ENCODE measurements at regions not wholly inside any gene's neighbourhood (a gene's known extent, or its start where the extent isn't known, plus 50 kb on each side); places are given as distances from the start of the nearest gene placed in this dataset.

GRCh38 chr1:229066591-229066990, 204.3 kb upstream of the RAB4A start:
- no peaks in the 10 kb centered on the region for H3K9me3 ChIP-seq
- no peak for DNase-seq
- H3K27ac ChIP-seq = no peak overlapping the region
- H3K36me3 ChIP-seq = no peaks in the 10 kb centered on the region
- TF ChIP-seq POLR2A (IDR thresholded peaks at IDR 0.05) (no peak), CTCF (IDR thresholded peaks at IDR 0.05) (no peak), POLR2AphosphoS5 (IDR thresholded peaks at IDR 0.05) (no peak), EP300 (IDR thresholded peaks at IDR 0.05) (no peak)
- WGBS, 2 donors = 65 to 77% methylated on average over 3 of the region's 3 CpGs
- H3K4me1 ChIP-seq = peaks cover 0 to 34% (median 27%) of the 10 kb centered on the region in 4 donors
- no peaks in the 10 kb centered on the region for H3K27me3 ChIP-seq
- intact Hi-C loops (cut with DNase I) = no loop called here
- H3K4me3 ChIP-seq = no peak overlapping the region

DNA sequence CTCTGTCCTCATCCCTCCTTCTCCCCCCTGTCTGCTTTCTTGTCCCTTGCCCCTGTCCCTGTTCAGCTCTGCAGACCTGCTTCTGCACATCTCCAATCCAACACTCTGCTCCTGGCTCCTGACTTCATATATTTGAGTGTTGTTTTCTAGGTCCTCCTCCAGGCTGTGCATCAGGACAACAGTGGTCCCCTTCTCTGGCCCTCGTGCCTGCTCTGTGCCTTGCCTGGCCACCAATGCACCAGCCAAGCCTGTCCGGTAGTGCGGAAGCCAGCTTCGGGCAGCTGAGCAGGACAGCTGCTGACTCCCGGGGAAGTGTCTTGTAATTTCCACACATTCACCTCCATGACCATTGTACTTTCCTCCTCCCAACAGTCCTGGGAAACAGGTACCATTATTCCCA, 203.4 kb upstream of the RAB4A start:
- H3K27me3 ChIP-seq = no peaks in the 10 kb centered on the region
- peak; percentile 58 for DNase-seq
- TF ChIP-seq POLR2A (IDR thresholded peaks at IDR 0.05) (no peak), EP300 (IDR thresholded peaks at IDR 0.05) (no peak), POLR2AphosphoS5 (IDR thresholded peaks at IDR 0.05) (no peak), CTCF (IDR thresholded peaks at IDR 0.05) (no peak)
- H3K9me3 ChIP-seq = no peaks in the 10 kb centered on the region
- peaks cover 0 to 24% (median 22%) of the 10 kb centered on the region in 4 donors for H3K4me1 ChIP-seq
- H3K36me3 ChIP-seq = no peaks in the 10 kb centered on the region
- H3K4me3 ChIP-seq = no peak overlapping the region
- intact Hi-C loops (cut with DNase I) = no loop called here
- no peak overlapping the region for H3K27ac ChIP-seq
- WGBS, 2 donors = 89 to 91% methylated on average over 5 of the region's 5 CpGs

- Histone ChIP-seq H3K4me3 (no peak overlapping the region), H3K9me3 (no peaks in the 10 kb centered on the region), H3K4me1 (peaks cover 0 to 22% (median 19%) of the 10 kb centered on the region in 4 donors), H3K27ac (peak overlapping the region in 3 of 4 donors; percentile 20 to 51 (median 41)), H3K36me3 (no peaks in the 10 kb centered on the region), H3K27me3 (no peaks in the 10 kb centered on the region)
- DNase-seq = peak; percentile 70
- TF ChIP-seq POLR2AphosphoS5 (IDR thresholded peaks at IDR 0.05) (peak in 2 of 4 donors; percentile 12 to 20), CTCF (IDR thresholded peaks at IDR 0.05) (no peak)
- WGBS, 2 donors = 36 to 70% methylated on average over 7 of the region's 7 CpGs
- intact Hi-C loops (cut with DNase I) = no loop called here
Observed at GRCh38 chr1:229068270-229068987, 202.5 kb upstream of the RAB4A start.

- no peak for DNase-seq
Observed at GRCh38 chr1:229069176-229069575, 201.7 kb upstream of the RAB4A start.

More at GRCh38 chr1:229069176-229069575, 201.7 kb upstream of the RAB4A start:
- Histone ChIP-seq H3K27ac (peak overlapping the region in 2 of 4 donors; percentile 67 to 75), H3K9me3 (no peaks in the 10 kb centered on the region), H3K4me1 (peaks cover 0 to 22% (median 19%) of the 10 kb centered on the region in 4 donors), H3K4me3 (no peak overlapping the region), H3K27me3 (no peaks in the 10 kb centered on the region), H3K36me3 (no peaks in the 10 kb centered on the region)
- intact Hi-C loops (cut with DNase I) = no loop called here
- TF ChIP-seq POLR2A (IDR thresholded peaks at IDR 0.05) (no peak), POLR2AphosphoS5 (IDR thresholded peaks at IDR 0.05) (no peak), CTCF (IDR thresholded peaks at IDR 0.05) (no peak), EP300 (IDR thresholded peaks at IDR 0.05) (no peak)

All from sigmoid colon (tissue), 6 donors.